Breast epithelium (tissue), 3 donors: ENCODE measurements at regions not wholly inside any gene's neighbourhood (a gene's known extent, or its start where the extent isn't known, plus 50 kb on each side); places are given as distances from the start of the nearest gene placed in this dataset.

Experiments used
- CTCF ChIP-seq, 3 donors: fragments of 450-650 bp; IDR thresholded peaks; one replicate each; pipeline ENCODE4 v1.5.1; 2016 to 2017; ENCODE audit warnings: antibody characterized with exemption in 3 of 3, mild to moderate bottlenecking in 3 of 3, moderate library complexity in 3 of 3
- POLR2A ChIP-seq: fragments of 450-650 bp; IDR thresholded peaks from one replicate; pipeline ENCODE4 v1.6.1; 2016; ENCODE audit warnings: antibody characterized with exemption, mild to moderate bottlenecking, moderate library complexity

- TF ChIP-seq CTCF (IDR thresholded peaks at IDR 0.05) = no peak
- TF ChIP-seq POLR2A = no peak
Observed at GRCh38 chr12:87690236-87690810, 338.9 kb downstream of the C12orf50 start.
